Astrocyte (in vitro differentiated cells and primary cell): ENCODE measurements at regions not wholly inside any gene's neighbourhood (a gene's known extent, or its start where the extent isn't known, plus 50 kb on each side); places are given as distances from the start of the nearest gene placed in this dataset.

Experiments
- DNase-seq: peaks from one replicate; pipeline ENCODE4 v3.0.0-alpha.2; 2010; ENCODE audit warnings: low read depth
- FAIRE-seq: peaks from 2 replicates; lab custom pipeline; 2011; peaks lifted over from hg19 to GRCh38; lab: Jason Lieb, UNC
- H2AFZ ChIP-seq: 2 replicates; pipeline ENCODE4 v1.6.0; 2012; ENCODE audit warnings: low read depth, low read length, inconsistent platforms
- H3K27ac ChIP-seq: 2 replicates; pipeline ENCODE4 v1.5.1; 2011; ENCODE audit warnings: low read depth, low read length, inconsistent platforms
- H3K27me3 ChIP-seq: 2 replicates; pipeline ENCODE4 v1.6.0; 2011; ENCODE audit warnings: low read length, inconsistent platforms; ENCODE audit not compliant: insufficient read depth
- H3K36me3 ChIP-seq: 2 replicates; pipeline ENCODE4 v1.5.1; 2011; ENCODE audit warnings: low read length, inconsistent platforms; ENCODE audit not compliant: insufficient read depth
- H3K4me1 ChIP-seq: 2 replicates; pipeline ENCODE4 v1.5.1; 2011; ENCODE audit warnings: low read length, inconsistent platforms; ENCODE audit not compliant: insufficient read depth
- H3K4me2 ChIP-seq: 2 replicates; pipeline ENCODE4 v1.6.0; 2012; ENCODE audit warnings: low read length, inconsistent platforms
- H3K4me3 ChIP-seq: 2 replicates; pipeline ENCODE4 v1.5.1; 2011; ENCODE audit warnings: low read depth, mild to moderate bottlenecking, low read length, inconsistent platforms; ENCODE audit not compliant: insufficient read depth
- H3K79me2 ChIP-seq: 2 replicates; pipeline ENCODE4 v1.6.0; 2012; ENCODE audit warnings: mild to moderate bottlenecking, low read length, inconsistent platforms; ENCODE audit not compliant: insufficient read depth
- H3K9ac ChIP-seq: 2 replicates; pipeline ENCODE4 v1.6.0; 2012; ENCODE audit warnings: mild to moderate bottlenecking, low read length, inconsistent platforms
- H3K9me3 ChIP-seq: 2 replicates; pipeline ENCODE4 v1.5.1; 2012; ENCODE audit warnings: low read depth, mild to moderate bottlenecking, low read length, inconsistent platforms; ENCODE audit not compliant: insufficient read depth
- H4K20me1 ChIP-seq: 2 replicates; pipeline ENCODE4 v1.6.0; 2012; ENCODE audit warnings: low read length, inconsistent platforms; ENCODE audit not compliant: insufficient read depth
- H3K27ac Mint-ChIP-seq: one replicate; pipeline ENCODE4 v1.8.0; 2021; ENCODE audit warnings: mild to moderate bottlenecking, mixed read lengths; ENCODE audit not compliant: unreplicated experiment
- H3K27me3 Mint-ChIP-seq: one replicate; pipeline ENCODE4 v1.8.0; 2021; ENCODE audit warnings: low read depth, mixed read lengths; ENCODE audit not compliant: unreplicated experiment
- H3K36me3 Mint-ChIP-seq: one replicate; pipeline ENCODE4 v1.8.0; 2021; ENCODE audit warnings: low read depth, mixed read lengths; ENCODE audit not compliant: unreplicated experiment
- H3K4me1 Mint-ChIP-seq: one replicate; pipeline ENCODE4 v1.8.0; 2021; ENCODE audit warnings: low read depth, mixed read lengths; ENCODE audit not compliant: unreplicated experiment
- H3K4me3 Mint-ChIP-seq: one replicate; pipeline ENCODE4 v1.8.0; 2021; ENCODE audit warnings: mild to moderate bottlenecking, moderate library complexity, mixed read lengths; ENCODE audit not compliant: unreplicated experiment
- H3K9me3 Mint-ChIP-seq: one replicate; pipeline ENCODE4 v1.8.0; 2021; ENCODE audit warnings: mild to moderate bottlenecking, mixed read lengths; ENCODE audit not compliant: unreplicated experiment
- EZH2 ChIP-seq: IDR thresholded peaks from 2 replicates; pipeline ENCODE4 v1.6.1; 2012; ENCODE audit warnings: mild to moderate bottlenecking, low read length, inconsistent platforms; ENCODE audit not compliant: insufficient read depth
- TF ChIP-seq, protein P1 (sequence below): IDR thresholded peaks from 2 replicates; pipeline ENCODE4 v1.5.1; 2011; ENCODE audit warnings: low read depth, mild to moderate bottlenecking, inconsistent platforms, low read length, moderate library complexity; ENCODE audit not compliant: insufficient read depth

DNA sequence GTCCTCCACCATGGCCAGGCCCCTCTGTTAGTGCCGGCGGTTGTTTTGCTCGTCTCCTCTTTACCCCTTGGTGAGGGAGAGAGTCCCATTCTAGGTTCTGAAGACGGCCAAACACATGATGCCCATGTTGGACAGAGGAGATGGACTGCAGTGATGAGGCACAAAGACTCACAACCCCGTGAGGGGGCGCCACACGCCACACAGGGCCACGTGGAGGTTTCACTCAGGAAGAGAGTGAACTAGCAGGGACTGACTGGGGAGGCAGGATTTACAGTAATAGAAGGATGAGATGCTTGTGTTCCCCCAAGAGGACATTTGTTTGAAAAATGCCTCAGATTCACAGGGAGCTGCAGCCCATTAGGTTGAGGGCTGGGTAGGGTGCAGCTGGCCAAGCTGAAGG, 655.3 kb upstream of the FRG1 start:
- Histone ChIP-seq H3K27me3 (no peaks in the 10 kb centered on the region), H3K9ac (no peak overlapping the region), H3K27ac (no peak overlapping the region), H2AFZ (no peak overlapping the region), H3K36me3 (no peaks in the 10 kb centered on the region), H4K20me1 (no peaks in the 10 kb centered on the region), H3K4me2 (no peak overlapping the region), H3K9me3 (peaks cover 10% of the 10 kb centered on the region), H3K4me3 (no peak overlapping the region), H3K79me2 (no peaks in the 10 kb centered on the region), H3K4me1 (no peaks in the 10 kb centered on the region)
- peaks cover 2% of the 10 kb centered on the region for H3K9me3 Mint-ChIP-seq
- no peak overlapping the region for H3K27ac Mint-ChIP-seq
- no peaks in the 10 kb centered on the region for H3K36me3 Mint-ChIP-seq
- DNase-seq: no peak
- no peak for FAIRE-seq
- H3K27me3 Mint-ChIP-seq: peaks cover 2% of the 10 kb centered on the region
- H3K4me1 Mint-ChIP-seq: no peaks in the 10 kb centered on the region
- TF ChIP-seq, protein P1, sequence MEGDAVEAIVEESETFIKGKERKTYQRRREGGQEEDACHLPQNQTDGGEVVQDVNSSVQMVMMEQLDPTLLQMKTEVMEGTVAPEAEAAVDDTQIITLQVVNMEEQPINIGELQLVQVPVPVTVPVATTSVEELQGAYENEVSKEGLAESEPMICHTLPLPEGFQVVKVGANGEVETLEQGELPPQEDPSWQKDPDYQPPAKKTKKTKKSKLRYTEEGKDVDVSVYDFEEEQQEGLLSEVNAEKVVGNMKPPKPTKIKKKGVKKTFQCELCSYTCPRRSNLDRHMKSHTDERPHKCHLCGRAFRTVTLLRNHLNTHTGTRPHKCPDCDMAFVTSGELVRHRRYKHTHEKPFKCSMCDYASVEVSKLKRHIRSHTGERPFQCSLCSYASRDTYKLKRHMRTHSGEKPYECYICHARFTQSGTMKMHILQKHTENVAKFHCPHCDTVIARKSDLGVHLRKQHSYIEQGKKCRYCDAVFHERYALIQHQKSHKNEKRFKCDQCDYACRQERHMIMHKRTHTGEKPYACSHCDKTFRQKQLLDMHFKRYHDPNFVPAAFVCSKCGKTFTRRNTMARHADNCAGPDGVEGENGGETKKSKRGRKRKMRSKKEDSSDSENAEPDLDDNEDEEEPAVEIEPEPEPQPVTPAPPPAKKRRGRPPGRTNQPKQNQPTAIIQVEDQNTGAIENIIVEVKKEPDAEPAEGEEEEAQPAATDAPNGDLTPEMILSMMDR: no peak
- TF ChIP-seq EZH2: no peak
- H3K4me3 Mint-ChIP-seq: no peak overlapping the region

DNA sequence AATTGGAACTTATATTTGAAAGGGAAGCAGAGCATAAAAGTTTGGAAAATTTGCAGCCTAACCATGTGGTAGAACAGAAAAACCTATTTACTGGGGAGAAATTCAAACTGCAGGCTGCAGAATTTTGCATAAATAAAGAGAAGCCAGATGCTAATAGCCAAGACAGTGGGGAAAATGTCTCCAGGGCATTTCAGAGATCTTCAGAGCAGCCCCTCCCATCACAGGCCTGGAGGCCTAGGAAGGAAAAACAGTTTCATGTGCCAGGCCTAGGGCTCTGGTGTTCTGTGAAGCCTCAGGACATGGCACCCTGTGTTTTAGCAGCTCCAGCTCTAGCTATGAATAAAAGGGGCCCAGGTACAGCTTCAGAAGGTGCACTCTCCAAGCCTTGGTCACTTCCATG, 648.7 kb upstream of the FRG1 start:
- H3K9me3 ChIP-seq: peaks cover 3% of the 10 kb centered on the region
- no peaks in the 10 kb centered on the region for H3K27me3 ChIP-seq
- no peak for TF ChIP-seq EZH2
- TF ChIP-seq, protein P1: no peak
- Mint-ChIP-seq H3K9me3 (no peaks in the 10 kb centered on the region), H3K27me3 (no peaks in the 10 kb centered on the region), H3K36me3 (no peaks in the 10 kb centered on the region), H3K4me3 (no peak overlapping the region), H3K27ac (no peak overlapping the region), H3K4me1 (no peaks in the 10 kb centered on the region)
- no peaks in the 10 kb centered on the region for H3K4me1 ChIP-seq
- FAIRE-seq (no peak), DNase-seq (no peak)
- H3K4me3 ChIP-seq: no peak overlapping the region
- no peaks in the 10 kb centered on the region for H3K79me2 ChIP-seq
- H4K20me1 ChIP-seq: no peaks in the 10 kb centered on the region
- no peak overlapping the region for H3K4me2 ChIP-seq
- H3K36me3 ChIP-seq: no peaks in the 10 kb centered on the region
- no peak overlapping the region for H3K9ac ChIP-seq
- H3K27ac ChIP-seq: no peak overlapping the region
- H2AFZ ChIP-seq: no peak overlapping the region

DNA sequence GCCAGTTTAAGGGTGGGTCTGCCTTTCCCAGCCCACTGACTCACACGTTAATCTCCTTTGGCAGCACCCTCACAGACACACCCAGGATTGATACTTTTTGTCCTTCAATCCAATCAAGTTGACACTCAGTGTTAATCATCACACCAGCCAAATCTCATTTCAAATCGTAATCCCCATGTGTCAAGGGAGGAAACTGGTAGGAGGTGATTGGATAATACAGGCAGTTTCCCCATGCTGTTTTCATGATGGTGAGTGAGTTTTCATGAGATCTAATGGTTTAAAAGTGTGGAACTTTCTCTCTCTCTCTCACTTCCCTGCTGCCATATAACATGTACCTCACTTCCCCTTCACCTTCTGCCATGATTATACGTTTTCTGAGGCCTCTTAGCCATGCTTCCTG, 647.2 kb upstream of the FRG1 start:
- Mint-ChIP-seq H3K27ac (no peak overlapping the region), H3K4me3 (no peak overlapping the region), H3K36me3 (no peaks in the 10 kb centered on the region), H3K9me3 (no peaks in the 10 kb centered on the region), H3K4me1 (no peaks in the 10 kb centered on the region), H3K27me3 (no peaks in the 10 kb centered on the region)
- H3K79me2 ChIP-seq: no peaks in the 10 kb centered on the region
- no peak overlapping the region for H3K4me2 ChIP-seq
- DNase-seq: no peak
- no peak overlapping the region for H2AFZ ChIP-seq
- no peak for FAIRE-seq
- no peaks in the 10 kb centered on the region for H3K4me1 ChIP-seq
- no peak overlapping the region for H3K27ac ChIP-seq
- H3K9me3 ChIP-seq: peaks cover 3% of the 10 kb centered on the region
- TF ChIP-seq, protein P1: no peak
- TF ChIP-seq EZH2: no peak
- H3K36me3 ChIP-seq: no peaks in the 10 kb centered on the region
- H3K27me3 ChIP-seq: no peaks in the 10 kb centered on the region
- H3K9ac ChIP-seq: no peak overlapping the region
- no peak overlapping the region for H3K4me3 ChIP-seq
- no peaks in the 10 kb centered on the region for H4K20me1 ChIP-seq
